H1 (cell line): ENCODE measurements at regions not wholly inside any gene's neighbourhood (a gene's known extent, or its start where the extent isn't known, plus 50 kb on each side); places are given as distances from the start of the nearest gene placed in this dataset.

Source experiments
- CTCF ChIA-PET: fragments of 300-600 bp; sonication (Branson Sonifier 250); formaldehyde crosslinking; loops from one replicate; lab custom pipeline; 2021; ENCODE audit not compliant: partially characterized antibody; lab: Charles Lee
- POLR2A ChIA-PET: fragments of 300-600 bp; sonication (Branson Sonifier 250); formaldehyde crosslinking; loops from one replicate; lab custom pipeline; 2021; ENCODE audit warnings: inconsistent platforms; ENCODE audit not compliant: partially characterized antibody; lab: Charles Lee
- DNase-seq, 2 experiments: peaks; one replicate each; pipeline versions ENCODE4 v3.0.0 to v3.0.0-alpha.2; 2010 to 2022; ENCODE audit warnings: low spot score in 2 of 2, low read depth in 1 of 2, mixed read lengths in 1 of 2
- FAIRE-seq: peaks from 2 replicates; lab custom pipeline; 2011; peaks lifted over from hg19 to GRCh38; lab: Jason Lieb, UNC
- H2AFZ ChIP-seq: 2 replicates; pipeline ENCODE4 v1.8.1; 2012; ENCODE audit warnings: low read length, inconsistent platforms
- H2AK5ac ChIP-seq: 2 replicates; pipeline ENCODE4 v1.6.1; 2013; ENCODE audit warnings: low read depth, low read length
- H2BK120ac ChIP-seq: replicated peaks from 2 replicates; pipeline ENCODE3; 2013; ENCODE audit warnings: low read depth, low read length, inconsistent platforms
- H2BK12ac ChIP-seq: 2 replicates; pipeline ENCODE4 v1.6.1; 2013; ENCODE audit warnings: low read depth, low read length
- H2BK15ac ChIP-seq: 2 replicates; pipeline ENCODE4 v1.6.1; 2013; ENCODE audit warnings: low read length
- H2BK20ac ChIP-seq: 2 replicates; pipeline ENCODE4 v1.6.1; 2013; ENCODE audit warnings: low read length
- H2BK5ac ChIP-seq: 2 replicates; pipeline ENCODE4 v1.6.1; 2013; ENCODE audit warnings: low read depth, low read length
- H3K14ac ChIP-seq: 2 replicates; pipeline ENCODE4 v1.6.1; 2013; ENCODE audit warnings: inconsistent platforms; ENCODE audit not compliant: insufficient read length
- H3K18ac ChIP-seq: 2 replicates; pipeline ENCODE4 v1.6.1; 2013; ENCODE audit warnings: low read length; ENCODE audit errors: extremely low read depth
- H3K23ac ChIP-seq: 2 replicates; pipeline ENCODE4 v1.6.1; 2013; ENCODE audit warnings: inconsistent platforms; ENCODE audit not compliant: insufficient read length
- H3K23me2 ChIP-seq: 2 replicates; pipeline ENCODE4 v1.6.1; 2013; ENCODE audit warnings: low read depth, low read length
- H3K27ac ChIP-seq: 2 replicates; pipeline ENCODE4 v1.6.1; 2011; ENCODE audit warnings: low read depth, low read length, inconsistent platforms
- H3K27me3 ChIP-seq, 4 experiments: replicated peaks in 1 of 4; 1 replicate in 1 of 4; 2 replicates in 3 of 4; pipeline versions ENCODE4 v1.6.1 to v1.8.1; 2011 to 2013; ENCODE audit warnings: low read length in 3 of 4, mild to moderate bottlenecking in 3 of 4, inconsistent platforms in 2 of 4, mixed read lengths in 2 of 4, moderate library complexity in 1 of 4; ENCODE audit not compliant: control insufficient read depth in 3 of 4, insufficient read depth in 3 of 4; ENCODE audit errors: extremely low read depth in 1 of 4
- H3K36me3 ChIP-seq, 4 experiments: 2 replicates each; pipeline versions ENCODE4 v1.6.1 to v1.8.1; 2011 to 2013; ENCODE audit warnings: mild to moderate bottlenecking in 4 of 4, low read length in 3 of 4, moderate library complexity in 2 of 4, control low read depth in 1 of 4, inconsistent platforms in 1 of 4; ENCODE audit not compliant: insufficient read depth in 4 of 4, control insufficient read depth in 2 of 4
- H3K4ac ChIP-seq: replicated peaks from 2 replicates; pipeline ENCODE3; 2013; ENCODE audit warnings: low read length, low read depth, mixed read lengths, inconsistent platforms; ENCODE audit not compliant: insufficient read length
- H3K4me1 ChIP-seq, 4 experiments: replicated peaks in 1 of 4; 1 replicate in 1 of 4; 2 replicates in 3 of 4; pipeline versions ENCODE4 v1.6.1 to v1.8.1; 2011 to 2013; ENCODE audit warnings: low read length in 3 of 4, inconsistent platforms in 2 of 4, mixed read lengths in 1 of 4; ENCODE audit not compliant: insufficient read depth in 4 of 4, control insufficient read depth in 3 of 4
- H3K4me2 ChIP-seq, 2 experiments: 2 replicates each; pipeline versions ENCODE4 v1.6.1 to v1.8.1; 2011 to 2013; ENCODE audit warnings: low read depth in 2 of 2, low read length in 2 of 2, control low read depth in 1 of 2, inconsistent platforms in 1 of 2, mild to moderate bottlenecking in 1 of 2; ENCODE audit not compliant: insufficient read depth in 1 of 2
- H3K4me3 ChIP-seq, 4 experiments: fragments of 200-600, 300-600 bp in 1 of 4; sonication (generic), shearing (Covaris generic), sonication (Bioruptor Twin) in 1 of 4; 2 replicates each; pipeline versions ENCODE4 v1.5.1 to v1.8.1; 2011 to 2016; ENCODE audit warnings: low read length in 4 of 4, low read depth in 3 of 4, control low read depth in 2 of 4, inconsistent platforms in 2 of 4, mild to moderate bottlenecking in 2 of 4, mixed read lengths in 1 of 4, moderate library complexity in 1 of 4; ENCODE audit not compliant: insufficient read depth in 2 of 4; ENCODE audit errors: extremely low read depth in 1 of 4
- H3K56ac ChIP-seq: replicated peaks from 2 replicates; pipeline ENCODE3; 2013; ENCODE audit warnings: low read depth, mild to moderate bottlenecking, mixed read lengths, low read length, inconsistent platforms; ENCODE audit not compliant: insufficient read length
- H3K79me1 ChIP-seq: 2 replicates; pipeline ENCODE4 v1.6.1; 2013; ENCODE audit warnings: low read depth, low read length, control low read depth
- H3K79me2 ChIP-seq, 2 experiments: 2 replicates each; pipeline versions ENCODE4 v1.6.1 to v1.8.1; 2012 to 2013; ENCODE audit warnings: low read length in 2 of 2, mild to moderate bottlenecking in 2 of 2, inconsistent platforms in 1 of 2; ENCODE audit not compliant: insufficient read depth in 2 of 2, control insufficient read depth in 1 of 2
- H3K9ac ChIP-seq, 4 experiments: replicated peaks in 1 of 4; 1 replicate in 1 of 4; 2 replicates in 3 of 4; pipeline versions ENCODE4 v1.6.1 to v1.8.1; 2011 to 2013; ENCODE audit warnings: low read depth in 3 of 4, low read length in 3 of 4, control low read depth in 2 of 4, mild to moderate bottlenecking in 2 of 4, moderate library complexity in 2 of 4, inconsistent platforms in 1 of 4; ENCODE audit errors: extremely low read depth in 1 of 4
- H3K9me3 ChIP-seq, 2 experiments: 2 replicates each; pipeline versions ENCODE4 v1.6.1 to v1.8.1; 2012 to 2013; ENCODE audit warnings: mild to moderate bottlenecking in 2 of 2, moderate library complexity in 2 of 2, control low read depth in 1 of 2, inconsistent platforms in 1 of 2, low read depth in 1 of 2, low read length in 1 of 2, mixed read lengths in 1 of 2; ENCODE audit not compliant: insufficient read depth in 2 of 2
- H4K20me1 ChIP-seq, 2 experiments: replicated peaks in 1 of 2; 2 replicates each; pipeline versions ENCODE3 to v1.8.1; 2011 to 2013; ENCODE audit warnings: inconsistent platforms in 2 of 2, low read length in 2 of 2, mild to moderate bottlenecking in 1 of 2; ENCODE audit not compliant: insufficient read depth in 2 of 2, control insufficient read depth in 1 of 2
- H4K5ac ChIP-seq: 2 replicates; pipeline ENCODE4 v1.6.1; 2013; ENCODE audit warnings: low read length, low read depth, mixed read lengths, inconsistent platforms; ENCODE audit not compliant: insufficient read length
- H4K8ac ChIP-seq: 2 replicates; pipeline ENCODE4 v1.8.0; 2013; ENCODE audit warnings: mild to moderate bottlenecking, moderate library complexity, low read length, inconsistent platforms; ENCODE audit not compliant: insufficient read depth; ENCODE audit errors: extremely low read depth
- H4K91ac ChIP-seq: replicated peaks from 2 replicates; pipeline ENCODE3; 2013; ENCODE audit warnings: low read length, mixed read lengths, inconsistent platforms; ENCODE audit not compliant: insufficient read length
- SAP30 ChIP-seq: fragments of 300-600 bp; sonication (generic); IDR thresholded peaks from 2 replicates; pipeline ENCODE4 v1.7.1; 2012; ENCODE audit warnings: low read length, moderate library complexity, mild to moderate bottlenecking, inconsistent platforms; ENCODE audit not compliant: insufficient read depth, insufficient replicate concordance
- WGBS, 2 experiments: shearing (Covaris generic) in 1 of 2; methylation state at CpG; one replicate each; pipeline versions ENCODE4 v1.1.6 to v1.1.7; 2013 to 2015; ENCODE audit warnings: low lambda C conversion rate in 2 of 2, mixed read lengths in 2 of 2, inconsistent platforms in 1 of 2, low coverage in 1 of 2, missing lambda C conversion rate in 1 of 2; ENCODE audit not compliant: insufficient replicate concordance in 2 of 2, insufficient coverage in 1 of 2, insufficient read length in 1 of 2; ENCODE audit errors: extremely low coverage in 1 of 2, missing lambda C conversion rate in 1 of 2; 5-methylcytosine and 5-hydroxymethylcytosine counted together

- Histone ChIP-seq H3K27me3 (no peaks in the 10 kb centered on the region), H3K23me2 (no peaks in the 10 kb centered on the region), H2BK5ac (no peak overlapping the region), H3K79me1 (no peaks in the 10 kb centered on the region), H2BK15ac (no peak overlapping the region), H2BK120ac (no peak overlapping the region), H4K20me1 (no peaks in the 10 kb centered on the region), H3K27ac (no peak overlapping the region), H3K4ac (no peak overlapping the region), H4K5ac (no peak overlapping the region), H3K9ac (no peak overlapping the region), H3K9me3 (no peaks in the 10 kb centered on the region), H3K4me1 (no peaks in the 10 kb centered on the region), H3K79me2 (no peaks in the 10 kb centered on the region), H4K8ac (no peak overlapping the region), H3K14ac (no peak overlapping the region), H4K91ac (no peak overlapping the region), H3K23ac (no peak overlapping the region), H3K4me2 (no peak overlapping the region), H3K56ac (no peak overlapping the region), H3K4me3 (no peak overlapping the region), H2BK20ac (no peak overlapping the region), H2AK5ac (no peak overlapping the region), H2AFZ (no peak overlapping the region), H3K36me3 (no peaks in the 10 kb centered on the region), H2BK12ac (no peak overlapping the region), H3K18ac (no peak overlapping the region)
- CTCF ChIA-PET: no interaction called here
- FAIRE-seq (no peak), DNase-seq (no peak)
- POLR2A ChIA-PET: no interaction called here
- 90% methylated on average over 4 of the region's 4 CpGs; no CpG with 5 or more reads in 1 of the 2 experiments for WGBS, 2 experiments
- no peak for TF ChIP-seq SAP30
Measured at GRCh38 chrX:38935561-38935960, 134.3 kb downstream of the MID1IP1 start.
